ENCODE measurements at regions not wholly inside any gene's neighbourhood (a gene's known extent, or its start where the extent isn't known, plus 50 kb on each side); places are given as distances from the start of the nearest gene placed in this dataset.

DNA sequence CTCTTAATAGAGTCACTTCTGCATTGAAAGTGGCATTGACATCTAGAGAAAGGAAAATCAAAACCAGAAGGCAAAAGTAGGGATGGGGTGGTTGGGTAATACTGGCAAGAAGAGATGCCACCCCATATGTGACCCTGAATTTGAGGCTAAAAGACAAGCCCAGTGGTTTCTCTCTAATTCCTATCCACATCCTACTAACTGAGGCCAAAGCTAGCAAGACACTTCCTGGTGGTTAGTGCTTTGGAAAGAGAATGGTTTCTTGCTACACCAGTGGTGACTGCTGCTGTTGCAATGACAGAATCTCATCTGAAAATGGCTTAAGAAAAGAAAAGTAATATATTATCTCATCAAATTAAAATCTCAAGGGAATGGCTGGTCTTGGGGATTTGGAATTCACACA lies 640.6 kb downstream of the EPHA4 start:
- Histone ChIP-seq H3K9me3 (ENCODE audit: low read length) (peaks cover 74% of the 10 kb centered on the region), H3K27me3 (ENCODE audit: control insufficient read depth in 1 of 2, insufficient read depth in 2 of 2, low read length in 2 of 2) (no peaks in the 10 kb centered on the region), H3K79me2 (ENCODE audit: insufficient read depth, low read length) (no peaks in the 10 kb centered on the region), H3K36me3 (replicated peaks in 1 of 2; ENCODE audit: control insufficient read depth in 1 of 2, insufficient read depth in 2 of 2, low read length in 2 of 2) (no peaks in the 10 kb centered on the region), H2AFZ (ENCODE audit: low read length) (no peak overlapping the region), H3K9ac (ENCODE audit: insufficient read depth, low read depth, low read length) (no peak overlapping the region), H3K4me1 (ENCODE audit: insufficient read depth, low read length) (peaks cover 11% of the 10 kb centered on the region), H4K20me1 (ENCODE audit: insufficient read depth, low read length) (no peaks in the 10 kb centered on the region), H3K4me2 (ENCODE audit: low read depth, low read length) (no peak overlapping the region), H3K4me3 (replicated peaks in 1 of 3; ENCODE audit: insufficient read depth in 1 of 3, low read depth in 2 of 3, low read length in 3 of 3) (no peak overlapping the region), H3K27ac (ENCODE audit: extremely low read length, insufficient read depth, low read length) (no peak overlapping the region)
- POLR2A ChIA-PET, result no interaction called here
- no peak for FAIRE-seq
- in situ Hi-C loops (cut with HindIII; ENCODE audit: extremely low pct_ligation_motif_present, low pct_unique_long_range_greater_than_20kb), result no loop called here
- no peak for DNase-seq (ENCODE audit: low spot score)
- TF ChIP-seq ZNF337 (CRISPR knock-in tag; IDR thresholded peaks at IDR 0.05; ENCODE audit: borderline replicate concordance, low read depth) (no peak), ZNF746 (CRISPR knock-in tag; IDR thresholded peaks at IDR 0.05) (no peak), POGZ (CRISPR knock-in tag; IDR thresholded peaks at IDR 0.05) (no peak), ZNF343 (CRISPR knock-in tag; IDR thresholded peaks at IDR 0.05) (no peak), MED13 (CRISPR knock-in tag; IDR thresholded peaks at IDR 0.05) (no peak), SIN3B (IDR thresholded peaks at IDR 0.05; ENCODE audit: low read length) (no peak), NCOA5 (CRISPR knock-in tag; IDR thresholded peaks at IDR 0.05) (no peak), POLR2AphosphoS2 (IDR thresholded peaks at IDR 0.05; ENCODE audit: low read depth, low read length) (no peak), KDM4B (CRISPR knock-in tag; IDR thresholded peaks at IDR 0.05) (no peak), ZNF576 (CRISPR knock-in tag; IDR thresholded peaks at IDR 0.05) (no peak), SMAD3 (CRISPR knock-in tag; IDR thresholded peaks at IDR 0.05) (no peak), IRF1 (CRISPR knock-in tag; IDR thresholded peaks at IDR 0.05; ENCODE audit: low read depth) (no peak)
- TF ChIP-seq, protein P1, sequence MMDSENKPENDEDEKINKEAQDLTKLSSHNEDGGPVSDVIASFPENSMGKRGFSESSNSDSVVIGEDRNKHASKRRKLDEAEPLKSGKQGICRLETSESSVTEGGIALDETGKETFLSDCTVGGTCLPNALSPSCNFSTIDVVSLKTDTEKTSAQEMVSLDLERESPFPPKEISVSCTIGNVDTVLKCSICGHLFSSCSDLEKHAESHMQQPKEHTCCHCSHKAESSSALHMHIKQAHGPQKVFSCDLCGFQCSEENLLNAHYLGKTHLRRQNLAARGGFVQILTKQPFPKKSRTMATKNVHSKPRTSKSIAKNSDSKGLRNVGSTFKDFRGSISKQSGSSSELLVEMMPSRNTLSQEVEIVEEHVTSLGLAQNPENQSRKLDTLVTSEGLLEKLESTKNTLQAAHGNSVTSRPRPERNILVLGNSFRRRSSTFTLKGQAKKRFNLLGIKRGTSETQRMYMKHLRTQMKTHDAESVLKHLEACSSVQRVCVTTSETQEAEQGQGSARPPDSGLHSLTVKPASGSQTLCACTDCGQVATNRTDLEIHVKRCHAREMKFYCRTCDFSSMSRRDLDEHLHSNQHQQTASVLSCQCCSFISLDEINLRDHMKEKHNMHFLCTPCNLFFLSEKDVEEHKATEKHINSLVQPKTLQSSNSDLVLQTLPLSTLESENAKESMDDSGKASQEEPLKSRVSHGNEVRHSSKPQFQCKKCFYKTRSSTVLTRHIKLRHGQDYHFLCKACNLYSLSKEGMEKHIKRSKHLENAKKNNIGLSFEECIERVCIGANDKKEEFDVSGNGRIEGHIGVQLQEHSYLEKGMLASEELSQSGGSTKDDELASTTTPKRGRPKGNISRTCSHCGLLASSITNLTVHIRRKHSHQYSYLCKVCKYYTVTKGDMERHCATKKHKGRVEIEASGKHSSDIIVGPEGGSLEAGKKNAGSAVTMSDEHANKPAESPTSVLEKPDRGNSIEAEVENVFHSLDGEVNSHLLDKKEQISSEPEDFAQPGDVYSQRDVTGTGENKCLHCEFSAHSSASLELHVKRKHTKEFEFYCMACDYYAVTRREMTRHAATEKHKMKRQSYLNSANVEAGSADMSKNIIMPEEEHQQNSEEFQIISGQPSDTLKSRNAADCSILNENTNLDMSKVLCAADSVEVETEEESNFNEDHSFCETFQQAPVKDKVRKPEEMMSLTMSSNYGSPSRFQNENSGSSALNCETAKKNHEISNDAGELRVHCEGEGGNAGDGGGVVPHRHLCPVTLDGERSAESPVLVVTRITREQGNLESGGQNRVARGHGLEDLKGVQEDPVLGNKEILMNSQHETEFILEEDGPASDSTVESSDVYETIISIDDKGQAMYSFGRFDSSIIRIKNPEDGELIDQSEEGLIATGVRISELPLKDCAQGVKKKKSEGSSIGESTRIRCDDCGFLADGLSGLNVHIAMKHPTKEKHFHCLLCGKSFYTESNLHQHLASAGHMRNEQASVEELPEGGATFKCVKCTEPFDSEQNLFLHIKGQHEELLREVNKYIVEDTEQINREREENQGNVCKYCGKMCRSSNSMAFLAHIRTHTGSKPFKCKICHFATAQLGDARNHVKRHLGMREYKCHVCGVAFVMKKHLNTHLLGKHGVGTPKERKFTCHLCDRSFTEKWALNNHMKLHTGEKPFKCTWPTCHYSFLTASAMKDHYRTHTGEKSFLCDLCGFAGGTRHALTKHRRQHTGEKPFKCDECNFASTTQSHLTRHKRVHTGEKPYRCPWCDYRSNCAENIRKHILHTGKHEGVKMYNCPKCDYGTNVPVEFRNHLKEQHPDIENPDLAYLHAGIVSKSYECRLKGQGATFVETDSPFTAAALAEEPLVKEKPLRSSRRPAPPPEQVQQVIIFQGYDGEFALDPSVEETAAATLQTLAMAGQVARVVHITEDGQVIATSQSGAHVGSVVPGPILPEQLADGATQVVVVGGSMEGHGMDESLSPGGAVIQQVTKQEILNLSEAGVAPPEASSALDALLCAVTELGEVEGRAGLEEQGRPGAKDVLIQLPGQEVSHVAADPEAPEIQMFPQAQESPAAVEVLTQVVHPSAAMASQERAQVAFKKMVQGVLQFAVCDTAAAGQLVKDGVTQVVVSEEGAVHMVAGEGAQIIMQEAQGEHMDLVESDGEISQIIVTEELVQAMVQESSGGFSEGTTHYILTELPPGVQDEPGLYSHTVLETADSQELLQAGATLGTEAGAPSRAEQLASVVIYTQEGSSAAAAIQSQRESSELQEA (CRISPR knock-in tag; IDR thresholded peaks at IDR 0.05; ENCODE audit: not compliant biosample characterization), result no peak
- intact Hi-C loops (cut with micrococcal nuclease; ENCODE audit: unreplicated experiment), result no loop called here
- ATAC-seq, result no peak
- BruUV-seq (replicated peaks), result no TSS peak
- CTCF ChIA-PET (ENCODE audit: low intra/inter-chr PET ratio, low total read pairs), result no interaction called here
